ENCODE measurements at regions not wholly inside any gene's neighbourhood (a gene's known extent, or its start where the extent isn't known, plus 50 kb on each side); places are given as distances from the start of the nearest gene placed in this dataset.

DNA sequence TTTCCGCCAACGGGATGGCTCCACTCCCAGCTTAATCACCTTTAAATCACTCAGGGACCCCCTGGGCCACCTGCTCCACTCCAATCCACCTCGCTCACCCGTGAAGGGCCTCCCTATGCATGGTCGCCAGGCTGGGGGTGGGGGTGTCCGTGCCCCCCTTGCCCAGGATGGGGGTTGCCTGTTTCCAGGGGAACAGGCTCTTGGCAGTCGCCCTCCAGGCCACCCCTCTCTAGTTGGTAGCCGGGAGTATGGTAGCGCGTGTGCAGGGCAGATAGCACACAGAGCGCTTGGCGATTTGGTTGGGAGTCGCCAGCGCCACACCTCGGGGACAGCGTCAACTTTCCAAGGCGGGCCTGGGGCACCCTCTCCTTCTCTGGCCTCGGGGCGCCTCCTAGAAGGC lies 134.9 kb upstream of the ZNF92 start:
- TF ChIP-seq, protein P1, sequence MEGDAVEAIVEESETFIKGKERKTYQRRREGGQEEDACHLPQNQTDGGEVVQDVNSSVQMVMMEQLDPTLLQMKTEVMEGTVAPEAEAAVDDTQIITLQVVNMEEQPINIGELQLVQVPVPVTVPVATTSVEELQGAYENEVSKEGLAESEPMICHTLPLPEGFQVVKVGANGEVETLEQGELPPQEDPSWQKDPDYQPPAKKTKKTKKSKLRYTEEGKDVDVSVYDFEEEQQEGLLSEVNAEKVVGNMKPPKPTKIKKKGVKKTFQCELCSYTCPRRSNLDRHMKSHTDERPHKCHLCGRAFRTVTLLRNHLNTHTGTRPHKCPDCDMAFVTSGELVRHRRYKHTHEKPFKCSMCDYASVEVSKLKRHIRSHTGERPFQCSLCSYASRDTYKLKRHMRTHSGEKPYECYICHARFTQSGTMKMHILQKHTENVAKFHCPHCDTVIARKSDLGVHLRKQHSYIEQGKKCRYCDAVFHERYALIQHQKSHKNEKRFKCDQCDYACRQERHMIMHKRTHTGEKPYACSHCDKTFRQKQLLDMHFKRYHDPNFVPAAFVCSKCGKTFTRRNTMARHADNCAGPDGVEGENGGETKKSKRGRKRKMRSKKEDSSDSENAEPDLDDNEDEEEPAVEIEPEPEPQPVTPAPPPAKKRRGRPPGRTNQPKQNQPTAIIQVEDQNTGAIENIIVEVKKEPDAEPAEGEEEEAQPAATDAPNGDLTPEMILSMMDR (IDR thresholded peaks at IDR 0.05; ENCODE audit: poor library complexity, severe bottlenecking) = no peak
- TF ChIP-seq MXI1 (conservative IDR thresholded peaks at IDR 0.05; ENCODE audit: poor library complexity, severe bottlenecking) (no peak), EP300 (conservative IDR thresholded peaks at IDR 0.05; ENCODE audit: poor library complexity, severe bottlenecking) (no peak), SMC3 (conservative IDR thresholded peaks at IDR 0.05; ENCODE audit: poor library complexity) (no peak)
